SK-N-SH (cell line): ENCODE measurements at regions not wholly inside any gene's neighbourhood (a gene's known extent, or its start where the extent isn't known, plus 50 kb on each side); places are given as distances from the start of the nearest gene placed in this dataset.

ENCODE experiments used
- CTCF ChIP-seq: fragments of 200-600 bp; sonication (generic); IDR thresholded peaks from 2 replicates; pipeline ENCODE4 v1.6.1; 2017; ENCODE audit warnings: antibody characterized with exemption, mild to moderate bottlenecking, moderate library complexity
- JUND ChIP-seq: IDR thresholded peaks from 2 replicates; pipeline ENCODE4 v1.4.0; 2012
- NFIC ChIP-seq: IDR thresholded peaks from 2 replicates; pipeline ENCODE4 v1.4.0; 2012; ENCODE audit warnings: borderline replicate concordance
- POLR2AphosphoS5 ChIP-seq: IDR thresholded peaks from 2 replicates; pipeline ENCODE4 v1.6.1; 2012; ENCODE audit warnings: low read depth, low read length
- TF ChIP-seq, protein P1 (sequence below): fragments of 150-350 bp; IDR thresholded peaks from 2 replicates; pipeline ENCODE4 v1.6.1; 2017; ENCODE audit warnings: antibody characterized with exemption, low read length, low read depth, borderline replicate concordance

DNA sequence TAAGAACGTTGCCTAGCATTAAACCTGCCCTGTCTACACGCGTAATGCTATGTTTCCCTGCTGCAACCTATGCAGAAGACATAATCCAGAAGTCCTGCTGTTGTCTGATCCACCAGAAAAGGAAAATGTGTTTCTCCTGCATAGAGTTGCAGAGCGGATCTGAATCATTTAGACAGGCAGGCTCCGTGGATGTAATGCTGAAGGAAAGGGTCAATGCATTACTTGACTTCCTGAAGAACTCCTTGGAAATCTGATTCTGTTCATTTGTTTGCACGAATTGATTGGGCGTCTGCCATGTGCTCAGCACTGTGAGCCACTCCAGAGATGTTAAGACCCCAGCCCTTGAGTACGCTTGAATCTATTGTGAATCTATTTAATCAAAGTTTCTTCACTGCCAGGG is 83.4 kb downstream of the FOXL1 start:
- no peak for TF ChIP-seq NFIC
- TF ChIP-seq JUND, result peak; percentile 49; the same call in 1 of the 2 replicates
- TF ChIP-seq, protein P1, sequence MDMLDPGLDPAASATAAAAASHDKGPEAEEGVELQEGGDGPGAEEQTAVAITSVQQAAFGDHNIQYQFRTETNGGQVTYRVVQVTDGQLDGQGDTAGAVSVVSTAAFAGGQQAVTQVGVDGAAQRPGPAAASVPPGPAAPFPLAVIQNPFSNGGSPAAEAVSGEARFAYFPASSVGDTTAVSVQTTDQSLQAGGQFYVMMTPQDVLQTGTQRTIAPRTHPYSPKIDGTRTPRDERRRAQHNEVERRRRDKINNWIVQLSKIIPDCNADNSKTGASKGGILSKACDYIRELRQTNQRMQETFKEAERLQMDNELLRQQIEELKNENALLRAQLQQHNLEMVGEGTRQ, result no peak
- no peak for TF ChIP-seq POLR2AphosphoS5
- TF ChIP-seq CTCF, result no peak
